ENCODE measurements at regions not wholly inside any gene's neighbourhood (a gene's known extent, or its start where the extent isn't known, plus 50 kb on each side); places are given as distances from the start of the nearest gene placed in this dataset.

DNA sequence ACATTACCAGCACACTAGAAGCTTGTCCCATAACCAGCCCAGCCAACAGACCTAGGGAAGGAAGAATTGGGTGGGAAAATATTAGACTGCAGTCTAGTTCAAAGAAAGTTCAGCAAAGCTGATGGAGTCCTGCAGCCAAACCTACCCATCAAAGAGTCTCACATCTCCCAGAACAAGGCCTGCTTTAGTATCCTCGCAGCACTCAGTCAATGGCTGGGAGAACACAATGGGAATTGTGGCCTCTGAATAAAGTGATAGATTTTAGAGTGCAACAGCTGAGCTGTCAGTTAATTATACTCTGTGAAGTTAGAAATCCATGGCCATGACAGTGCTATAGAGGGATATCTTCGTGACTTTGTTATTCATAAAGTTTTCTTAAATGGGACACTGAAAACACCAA, 207.2 kb upstream of the NAALADL2 start:
- no peak overlapping the region for H3K27ac ChIP-seq (ENCODE audit: low read length, poor library complexity, severe bottlenecking)

DNA sequence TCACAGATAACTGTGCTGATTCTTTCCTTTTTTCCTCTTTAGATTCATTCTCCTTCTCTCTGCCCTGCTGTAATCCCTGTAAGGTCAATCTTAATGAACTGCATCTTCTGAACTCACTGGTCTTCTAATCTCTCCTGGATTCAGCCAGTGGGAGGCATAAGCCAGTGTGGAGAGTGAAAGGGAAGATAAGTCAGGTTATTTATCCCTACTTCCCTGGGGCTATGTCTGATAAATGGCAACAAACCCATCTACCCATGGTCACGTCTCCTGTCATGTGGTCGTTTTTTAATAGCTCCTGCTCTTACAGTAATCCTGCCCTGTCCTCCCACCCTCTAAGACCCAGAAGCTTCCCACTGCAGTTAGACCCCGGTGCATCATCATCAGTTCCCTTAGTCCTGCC, 199.6 kb upstream of the NAALADL2 start:
- Histone ChIP-seq H3K4me2 (ENCODE audit: low read length, poor library complexity, severe bottlenecking) (no peak overlapping the region), H3K9ac (ENCODE audit: low read length) (no peak overlapping the region), H4K8ac (ENCODE audit: low read length) (no peak overlapping the region), H3K36me3 (ENCODE audit: control insufficient read depth in 1 of 2, insufficient read depth in 2 of 2, low read depth in 1 of 2, low read length in 2 of 2) (no peaks in the 10 kb centered on the region), H2AK5ac (ENCODE audit: low read length, severe bottlenecking) (no peak overlapping the region), H2BK120ac (ENCODE audit: low read depth, low read length) (no peak overlapping the region), H3K18ac (ENCODE audit: low read depth in 1 of 2, low read length in 2 of 2) (no peak overlapping the region), H2BK5ac (ENCODE audit: low read depth, low read length, poor library complexity, severe bottlenecking) (no peak overlapping the region), H3K14ac (ENCODE audit: low read length in 2 of 2) (no peak overlapping the region), H3K9me3 (ENCODE audit: control insufficient read depth, low read length) (no peaks in the 10 kb centered on the region), H3K23ac (ENCODE audit: low read length in 2 of 2) (no peak overlapping the region), H4K91ac (ENCODE audit: low read length) (no peak overlapping the region), H2BK15ac (ENCODE audit: low read depth, poor library complexity, severe bottlenecking) (no peak overlapping the region), H3K27ac (ENCODE audit: low read length, poor library complexity, severe bottlenecking) (no peak overlapping the region), H2AFZ (ENCODE audit: low read depth, low read length) (no peak overlapping the region), H3K4ac (ENCODE audit: low read depth in 1 of 2, low read length in 2 of 2) (no peak overlapping the region), H3K4me3 (ENCODE audit: insufficient read depth in 1 of 2, low read depth in 1 of 2, low read length in 2 of 2) (no peak overlapping the region), H2BK12ac (ENCODE audit: low read length in 2 of 2) (no peak overlapping the region), H3K79me1 (replicated peaks; ENCODE audit: low read length, poor library complexity, severe bottlenecking) (no peaks in the 10 kb centered on the region), H3K27me3 (ENCODE audit: control insufficient read depth in 1 of 2, insufficient read depth in 1 of 2, low read length in 2 of 2) (no peaks in the 10 kb centered on the region), H3K4me1 (ENCODE audit: control insufficient read depth, insufficient read depth, low read depth, low read length) (no peaks in the 10 kb centered on the region)
- DNase-seq, result no peak
- WGBS, result over 99% methylated on average over 3 of the region's 3 CpGs

More for the DNA sequence above, 207.2 kb upstream of the NAALADL2 start:
- H3K36me3 ChIP-seq (ENCODE audit: control insufficient read depth in 1 of 2, insufficient read depth in 2 of 2, low read depth in 1 of 2, low read length in 2 of 2), result no peaks in the 10 kb centered on the region
- no peaks in the 10 kb centered on the region for H3K27me3 ChIP-seq (ENCODE audit: control insufficient read depth in 1 of 2, insufficient read depth in 1 of 2, low read length in 2 of 2)
- no peak overlapping the region for H2AFZ ChIP-seq (ENCODE audit: low read depth, low read length)
- no peaks in the 10 kb centered on the region for H3K9me3 ChIP-seq (ENCODE audit: control insufficient read depth, low read length)
- no peak overlapping the region for H3K4me2 ChIP-seq (ENCODE audit: low read length, poor library complexity, severe bottlenecking)
- no peak overlapping the region for H4K91ac ChIP-seq (ENCODE audit: low read length)
- no peak overlapping the region for H3K4me3 ChIP-seq (ENCODE audit: insufficient read depth in 1 of 2, low read depth in 1 of 2, low read length in 2 of 2)
- no peaks in the 10 kb centered on the region for H3K79me1 ChIP-seq (replicated peaks; ENCODE audit: low read length, poor library complexity, severe bottlenecking)
- no peak overlapping the region for H3K23ac ChIP-seq (ENCODE audit: low read length in 2 of 2)
- no peak overlapping the region for H3K14ac ChIP-seq (ENCODE audit: low read length in 2 of 2)
- no peak overlapping the region for H4K8ac ChIP-seq (ENCODE audit: low read length)
- H3K9ac ChIP-seq (ENCODE audit: low read length), result no peak overlapping the region
- 100% methylated on average over 1 of the region's 2 CpGs for WGBS
- no peak for DNase-seq
- H2BK15ac ChIP-seq (ENCODE audit: low read depth, poor library complexity, severe bottlenecking), result no peak overlapping the region
- H2AK5ac ChIP-seq (ENCODE audit: low read length, severe bottlenecking), result no peak overlapping the region
- H3K4ac ChIP-seq (ENCODE audit: low read depth in 1 of 2, low read length in 2 of 2), result no peak overlapping the region
- no peak overlapping the region for H2BK5ac ChIP-seq (ENCODE audit: low read depth, low read length, poor library complexity, severe bottlenecking)
- H2BK12ac ChIP-seq (ENCODE audit: low read length in 2 of 2), result no peak overlapping the region
- no peak overlapping the region for H3K18ac ChIP-seq (ENCODE audit: low read depth in 1 of 2, low read length in 2 of 2)
- no peak overlapping the region for H2BK120ac ChIP-seq (ENCODE audit: low read depth, low read length)
- no peaks in the 10 kb centered on the region for H3K4me1 ChIP-seq (ENCODE audit: control insufficient read depth, insufficient read depth, low read depth, low read length)

DNA sequence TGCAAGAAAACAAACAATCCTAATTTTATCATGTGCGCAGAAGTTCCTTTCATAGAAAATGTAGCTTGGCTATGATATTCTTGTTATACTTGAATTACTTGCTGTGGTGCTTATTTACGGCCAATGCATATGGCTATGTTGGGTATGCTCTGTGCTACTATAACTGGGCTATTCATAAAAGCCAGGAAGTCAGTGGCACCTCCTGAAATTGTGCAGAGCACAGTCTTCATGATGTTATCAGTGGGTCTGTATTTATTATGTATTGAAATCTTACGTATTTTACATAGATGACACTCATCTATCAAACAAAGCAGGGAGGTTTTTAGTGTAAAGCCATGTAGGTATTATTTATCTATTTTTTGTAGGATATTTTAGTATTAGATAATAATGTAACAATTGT, 196.5 kb upstream of the NAALADL2 start:
- no peak overlapping the region for H3K23ac ChIP-seq (ENCODE audit: low read length in 2 of 2)
- no peaks in the 10 kb centered on the region for H3K79me1 ChIP-seq (replicated peaks; ENCODE audit: low read length, poor library complexity, severe bottlenecking)
- no peak overlapping the region for H2BK15ac ChIP-seq (ENCODE audit: low read depth, poor library complexity, severe bottlenecking)
- 92% methylated on average over 2 of the region's 3 CpGs for WGBS
- H2AFZ ChIP-seq (ENCODE audit: low read depth, low read length), result no peak overlapping the region
- no peak overlapping the region for H3K9ac ChIP-seq (ENCODE audit: low read length)
- H2BK12ac ChIP-seq (ENCODE audit: low read length in 2 of 2), result no peak overlapping the region
- no peak overlapping the region for H4K8ac ChIP-seq (ENCODE audit: low read length)
- H3K4me3 ChIP-seq (ENCODE audit: insufficient read depth in 1 of 2, low read depth in 1 of 2, low read length in 2 of 2), result no peak overlapping the region
- H3K4me1 ChIP-seq (ENCODE audit: control insufficient read depth, insufficient read depth, low read depth, low read length), result no peaks in the 10 kb centered on the region
- no peak overlapping the region for H3K27ac ChIP-seq (ENCODE audit: low read length, poor library complexity, severe bottlenecking)
- no peak overlapping the region for H4K91ac ChIP-seq (ENCODE audit: low read length)
- H3K14ac ChIP-seq (ENCODE audit: low read length in 2 of 2), result no peak overlapping the region
- H3K36me3 ChIP-seq (ENCODE audit: control insufficient read depth in 1 of 2, insufficient read depth in 2 of 2, low read depth in 1 of 2, low read length in 2 of 2), result no peaks in the 10 kb centered on the region
- H3K27me3 ChIP-seq (ENCODE audit: control insufficient read depth in 1 of 2, insufficient read depth in 1 of 2, low read length in 2 of 2), result no peaks in the 10 kb centered on the region
- H2BK120ac ChIP-seq (ENCODE audit: low read depth, low read length), result no peak overlapping the region
- H2AK5ac ChIP-seq (ENCODE audit: low read length, severe bottlenecking), result no peak overlapping the region
- no peak overlapping the region for H3K18ac ChIP-seq (ENCODE audit: low read depth in 1 of 2, low read length in 2 of 2)
- H3K4me2 ChIP-seq (ENCODE audit: low read length, poor library complexity, severe bottlenecking), result no peak overlapping the region
- no peak for DNase-seq
- H2BK5ac ChIP-seq (ENCODE audit: low read depth, low read length, poor library complexity, severe bottlenecking), result no peak overlapping the region
- H3K4ac ChIP-seq (ENCODE audit: low read depth in 1 of 2, low read length in 2 of 2), result no peak overlapping the region
- no peaks in the 10 kb centered on the region for H3K9me3 ChIP-seq (ENCODE audit: control insufficient read depth, low read length)

DNA sequence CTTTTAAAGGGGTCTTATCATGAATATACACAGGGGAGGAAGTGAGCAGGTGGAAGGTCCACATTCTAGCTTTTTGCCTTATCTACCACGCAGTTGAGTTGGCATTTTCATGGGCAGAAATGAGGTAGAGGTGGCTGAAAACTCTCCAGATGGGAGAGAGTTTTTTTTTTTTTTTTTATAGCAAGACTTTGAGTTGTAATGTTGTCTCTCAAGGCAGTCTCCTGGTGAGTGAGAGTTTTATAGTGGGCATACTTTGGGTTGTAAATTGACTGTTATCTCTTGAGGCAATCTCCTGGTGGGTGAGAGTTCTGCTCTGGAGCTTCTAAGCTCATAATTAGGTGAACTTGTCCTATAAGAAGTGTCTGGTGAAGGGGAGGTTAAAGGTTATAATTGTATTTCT, 191.7 kb upstream of the NAALADL2 start:
- Histone ChIP-seq H2BK5ac (ENCODE audit: low read depth, low read length, poor library complexity, severe bottlenecking) (no peak overlapping the region), H3K27me3 (ENCODE audit: control insufficient read depth in 1 of 2, insufficient read depth in 1 of 2, low read length in 2 of 2) (no peaks in the 10 kb centered on the region), H2AFZ (ENCODE audit: low read depth, low read length) (no peak overlapping the region), H3K36me3 (ENCODE audit: control insufficient read depth in 1 of 2, insufficient read depth in 2 of 2, low read depth in 1 of 2, low read length in 2 of 2) (no peaks in the 10 kb centered on the region), H3K4ac (ENCODE audit: low read depth in 1 of 2, low read length in 2 of 2) (no peak overlapping the region), H2AK5ac (ENCODE audit: low read length, severe bottlenecking) (no peak overlapping the region), H3K9me3 (ENCODE audit: control insufficient read depth, low read length) (no peaks in the 10 kb centered on the region), H4K8ac (ENCODE audit: low read length) (no peak overlapping the region), H3K27ac (ENCODE audit: low read length, poor library complexity, severe bottlenecking) (no peak overlapping the region), H3K9ac (ENCODE audit: low read length) (no peak overlapping the region), H3K4me2 (ENCODE audit: low read length, poor library complexity, severe bottlenecking) (no peak overlapping the region), H4K91ac (ENCODE audit: low read length) (no peak overlapping the region), H2BK12ac (ENCODE audit: low read length in 2 of 2) (no peak overlapping the region), H3K23ac (ENCODE audit: low read length in 2 of 2) (no peak overlapping the region), H3K14ac (ENCODE audit: low read length in 2 of 2) (no peak overlapping the region), H3K4me1 (ENCODE audit: control insufficient read depth, insufficient read depth, low read depth, low read length) (no peaks in the 10 kb centered on the region), H3K4me3 (ENCODE audit: insufficient read depth in 1 of 2, low read depth in 1 of 2, low read length in 2 of 2) (no peak overlapping the region), H2BK15ac (ENCODE audit: low read depth, poor library complexity, severe bottlenecking) (no peak overlapping the region), H3K79me1 (replicated peaks; ENCODE audit: low read length, poor library complexity, severe bottlenecking) (no peaks in the 10 kb centered on the region), H3K18ac (ENCODE audit: low read depth in 1 of 2, low read length in 2 of 2) (no peak overlapping the region), H2BK120ac (ENCODE audit: low read depth, low read length) (no peak overlapping the region)
- no peak for DNase-seq
- 94% methylated on average over 1 of the region's 1 CpG for WGBS

Data from mesenchymal stem cell (in vitro differentiated cells and primary cell).